ENCODE measurements at regions not wholly inside any gene's neighbourhood (a gene's known extent, or its start where the extent isn't known, plus 50 kb on each side); places are given as distances from the start of the nearest gene placed in this dataset.

DNA sequence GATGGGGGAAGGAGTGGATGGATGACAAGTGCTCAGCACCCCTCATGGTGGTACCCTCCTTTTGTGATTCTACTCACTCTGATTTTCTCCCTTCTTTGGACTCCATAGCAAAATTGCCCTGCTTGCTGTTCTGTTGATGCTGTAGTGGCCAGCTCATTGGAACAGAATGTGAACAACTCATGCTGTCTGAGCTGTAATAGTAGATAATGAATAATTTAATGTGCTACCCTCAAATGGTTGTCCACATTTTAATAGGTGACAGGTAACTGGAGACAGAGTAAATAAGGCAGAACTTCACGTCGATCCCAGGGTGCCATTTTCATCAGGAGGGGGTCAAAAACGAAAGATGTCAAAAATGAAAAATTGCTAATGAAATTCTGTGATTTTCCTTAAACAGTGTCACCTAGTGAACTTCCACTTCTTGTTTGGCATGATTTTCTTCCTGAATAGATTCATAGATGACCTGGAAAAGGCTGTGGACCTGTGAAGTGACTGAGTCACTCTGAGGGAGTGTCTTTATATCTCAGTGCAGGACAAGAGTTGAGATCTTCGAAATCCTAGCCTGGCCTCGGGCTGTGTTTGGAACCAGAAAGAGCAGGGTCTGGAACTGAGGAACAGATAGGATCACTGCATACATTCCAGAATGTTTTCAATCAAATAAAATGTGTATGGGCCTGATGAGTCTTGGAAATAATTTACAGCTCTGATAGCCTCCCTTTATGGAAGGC is 270.2 kb downstream of the PSAT1 start:
- TF ChIP-seq, protein P1, sequence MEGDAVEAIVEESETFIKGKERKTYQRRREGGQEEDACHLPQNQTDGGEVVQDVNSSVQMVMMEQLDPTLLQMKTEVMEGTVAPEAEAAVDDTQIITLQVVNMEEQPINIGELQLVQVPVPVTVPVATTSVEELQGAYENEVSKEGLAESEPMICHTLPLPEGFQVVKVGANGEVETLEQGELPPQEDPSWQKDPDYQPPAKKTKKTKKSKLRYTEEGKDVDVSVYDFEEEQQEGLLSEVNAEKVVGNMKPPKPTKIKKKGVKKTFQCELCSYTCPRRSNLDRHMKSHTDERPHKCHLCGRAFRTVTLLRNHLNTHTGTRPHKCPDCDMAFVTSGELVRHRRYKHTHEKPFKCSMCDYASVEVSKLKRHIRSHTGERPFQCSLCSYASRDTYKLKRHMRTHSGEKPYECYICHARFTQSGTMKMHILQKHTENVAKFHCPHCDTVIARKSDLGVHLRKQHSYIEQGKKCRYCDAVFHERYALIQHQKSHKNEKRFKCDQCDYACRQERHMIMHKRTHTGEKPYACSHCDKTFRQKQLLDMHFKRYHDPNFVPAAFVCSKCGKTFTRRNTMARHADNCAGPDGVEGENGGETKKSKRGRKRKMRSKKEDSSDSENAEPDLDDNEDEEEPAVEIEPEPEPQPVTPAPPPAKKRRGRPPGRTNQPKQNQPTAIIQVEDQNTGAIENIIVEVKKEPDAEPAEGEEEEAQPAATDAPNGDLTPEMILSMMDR (IDR thresholded peaks at IDR 0.05): no peak
- TF ChIP-seq POLR2A (IDR thresholded peaks at IDR 0.05): no peak
- no peak for TF ChIP-seq POLR2AphosphoS5 (IDR thresholded peaks at IDR 0.05)
- TF ChIP-seq EP300 (IDR thresholded peaks at IDR 0.05): no peak

Data from stomach (tissue), 4 donors.